ENCODE measurements at regions not wholly inside any gene's neighbourhood (a gene's known extent, or its start where the extent isn't known, plus 50 kb on each side); places are given as distances from the start of the nearest gene placed in this dataset.

- TF ChIP-seq ZNF274 (IDR thresholded peaks at IDR 0.05; ENCODE audit: low read depth, low read length) (no peak), YY1 (IDR thresholded peaks at IDR 0.05; ENCODE audit: insufficient read depth, insufficient read length) (no peak), SUZ12 (IDR thresholded peaks at IDR 0.05; ENCODE audit: extremely low read depth, insufficient read depth, insufficient read length) (no peak)
Observed at GRCh38 chr16:17622366-17622765, 151.6 kb upstream of the XYLT1 start.
